Retinal pigment epithelial cell (primary cell): ENCODE measurements at regions not wholly inside any gene's neighbourhood (a gene's known extent, or its start where the extent isn't known, plus 50 kb on each side); places are given as distances from the start of the nearest gene placed in this dataset.
"Not testable (repeated sequence)": the region's sequence is repeated elsewhere in the genome, so short reads cannot be mapped to it uniquely, and the experiment has no call there.

Experiments
- DNase-seq: peaks from one replicate; pipeline ENCODE4 v3.0.0-alpha.2; 2010; ENCODE audit warnings: low read depth
- H3K4me3 ChIP-seq: 2 replicates; pipeline ENCODE4 v1.5.1; 2011; ENCODE audit warnings: mild to moderate bottlenecking, low read length, control low read depth, moderate library complexity
- CTCF ChIP-seq: conservative IDR thresholded peaks from 2 replicates; pipeline ENCODE4 v1.5.1; 2011; ENCODE audit warnings: low read depth, low read length, control low read depth, inconsistent platforms

- no peak for TF ChIP-seq CTCF
- H3K4me3 ChIP-seq = no peak overlapping the region
- no peak for DNase-seq
Observed at GRCh38 chr15:20341901-20342600, 199.5 kb downstream of the GOLGA6L6 start.

- TF ChIP-seq CTCF = no peak
- DNase-seq = no peak
- H3K4me3 ChIP-seq = no peak overlapping the region
Observed at GRCh38 chr15:20340931-20341661, 200.5 kb downstream of the GOLGA6L6 start.

- no peak for DNase-seq
- TF ChIP-seq CTCF = no peak
- H3K4me3 ChIP-seq = no peak overlapping the region
Observed at GRCh38 chr15:20340331-20340811, 201.2 kb downstream of the GOLGA6L6 start.

- DNase-seq, H3K4me3 ChIP-seq: not testable (repeated sequence)
Observed at GRCh38 chr15:20339086-20339791, 202.4 kb downstream of the GOLGA6L6 start.

GRCh38 chr15:20338671-20339070, 202.9 kb downstream of the GOLGA6L6 start:
- H3K4me3 ChIP-seq, DNase-seq: not testable (repeated sequence)

- H3K4me3 ChIP-seq, DNase-seq: not testable (repeated sequence)
Observed at GRCh38 chr15:20337238-20337637, 204.4 kb downstream of the GOLGA6L6 start.

GRCh38 chr15:20334451-20334850, 207.1 kb downstream of the GOLGA6L6 start:
- H3K4me3 ChIP-seq, DNase-seq: not testable (repeated sequence)

GRCh38 chr15:20325751-20326150, 215.8 kb downstream of the GOLGA6L6 start:
- DNase-seq, H3K4me3 ChIP-seq: not testable (repeated sequence)

GRCh38 chr15:20317132-20317531, 224.5 kb downstream of the GOLGA6L6 start:
- not testable (repeated sequence) for DNase-seq, H3K4me3 ChIP-seq

GRCh38 chr15:20311014-20311680, 230.5 kb downstream of the GOLGA6L6 start:
- DNase-seq, H3K4me3 ChIP-seq: not testable (repeated sequence)
